ENCODE measurements at regions not wholly inside any gene's neighbourhood (a gene's known extent, or its start where the extent isn't known, plus 50 kb on each side); places are given as distances from the start of the nearest gene placed in this dataset.

DNA sequence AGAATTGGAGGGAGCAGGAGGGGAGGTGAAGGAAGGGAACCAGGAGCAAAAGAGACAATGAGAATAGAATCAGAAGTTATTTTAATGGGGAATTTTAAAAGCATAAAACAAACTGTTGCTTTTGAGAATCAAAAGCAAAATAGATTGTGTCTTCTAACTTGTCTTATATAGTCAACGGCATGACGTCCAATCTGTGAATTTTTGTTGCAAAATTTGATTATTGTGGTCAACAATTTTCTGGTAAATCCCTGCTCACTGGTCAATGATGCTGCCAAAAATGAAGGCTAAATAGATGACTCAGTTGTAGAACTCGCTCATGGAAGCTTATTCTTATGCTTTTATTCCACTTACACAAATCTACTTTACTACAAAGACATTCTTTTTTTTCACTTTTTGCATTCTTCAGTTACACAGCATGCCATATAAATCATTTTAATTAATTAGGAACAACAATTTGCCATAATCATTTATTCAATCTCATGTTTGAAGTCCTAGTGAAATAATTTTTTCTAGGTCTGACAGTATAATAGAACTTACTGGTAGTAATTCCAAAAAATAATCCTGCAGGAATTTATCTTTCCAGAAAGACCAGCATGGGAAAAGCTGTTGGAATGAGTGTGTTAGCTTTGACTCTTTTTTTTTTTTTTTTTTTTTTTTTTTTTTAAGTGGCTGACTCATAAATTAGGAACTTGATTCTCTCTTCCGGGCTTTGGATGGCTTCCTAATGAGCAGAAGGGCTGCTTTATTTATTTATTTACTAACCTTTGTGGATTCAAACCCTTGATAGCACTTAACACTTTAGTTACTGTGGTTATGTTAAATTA lies 256.9 kb downstream of the SPRY2 start:
- Mint-ChIP-seq H3K9me3 (ENCODE audit: unreplicated experiment) (no peaks in the 10 kb centered on the region), H3K27me3 (ENCODE audit: unreplicated experiment) (no peaks in the 10 kb centered on the region), H3K27ac (ENCODE audit: unreplicated experiment) (no peak overlapping the region), H3K36me3 (ENCODE audit: low read depth, unreplicated experiment) (no peaks in the 10 kb centered on the region), H3K4me1 (ENCODE audit: unreplicated experiment) (peaks cover 4% of the 10 kb centered on the region), H3K4me3 (ENCODE audit: unreplicated experiment) (no peak overlapping the region)
- TF ChIP-seq, protein P1, sequence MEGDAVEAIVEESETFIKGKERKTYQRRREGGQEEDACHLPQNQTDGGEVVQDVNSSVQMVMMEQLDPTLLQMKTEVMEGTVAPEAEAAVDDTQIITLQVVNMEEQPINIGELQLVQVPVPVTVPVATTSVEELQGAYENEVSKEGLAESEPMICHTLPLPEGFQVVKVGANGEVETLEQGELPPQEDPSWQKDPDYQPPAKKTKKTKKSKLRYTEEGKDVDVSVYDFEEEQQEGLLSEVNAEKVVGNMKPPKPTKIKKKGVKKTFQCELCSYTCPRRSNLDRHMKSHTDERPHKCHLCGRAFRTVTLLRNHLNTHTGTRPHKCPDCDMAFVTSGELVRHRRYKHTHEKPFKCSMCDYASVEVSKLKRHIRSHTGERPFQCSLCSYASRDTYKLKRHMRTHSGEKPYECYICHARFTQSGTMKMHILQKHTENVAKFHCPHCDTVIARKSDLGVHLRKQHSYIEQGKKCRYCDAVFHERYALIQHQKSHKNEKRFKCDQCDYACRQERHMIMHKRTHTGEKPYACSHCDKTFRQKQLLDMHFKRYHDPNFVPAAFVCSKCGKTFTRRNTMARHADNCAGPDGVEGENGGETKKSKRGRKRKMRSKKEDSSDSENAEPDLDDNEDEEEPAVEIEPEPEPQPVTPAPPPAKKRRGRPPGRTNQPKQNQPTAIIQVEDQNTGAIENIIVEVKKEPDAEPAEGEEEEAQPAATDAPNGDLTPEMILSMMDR (IDR thresholded peaks at IDR 0.05; ENCODE audit: unreplicated experiment), result no peak
- no peak for DNase-seq (ENCODE audit: low spot score)

DNA sequence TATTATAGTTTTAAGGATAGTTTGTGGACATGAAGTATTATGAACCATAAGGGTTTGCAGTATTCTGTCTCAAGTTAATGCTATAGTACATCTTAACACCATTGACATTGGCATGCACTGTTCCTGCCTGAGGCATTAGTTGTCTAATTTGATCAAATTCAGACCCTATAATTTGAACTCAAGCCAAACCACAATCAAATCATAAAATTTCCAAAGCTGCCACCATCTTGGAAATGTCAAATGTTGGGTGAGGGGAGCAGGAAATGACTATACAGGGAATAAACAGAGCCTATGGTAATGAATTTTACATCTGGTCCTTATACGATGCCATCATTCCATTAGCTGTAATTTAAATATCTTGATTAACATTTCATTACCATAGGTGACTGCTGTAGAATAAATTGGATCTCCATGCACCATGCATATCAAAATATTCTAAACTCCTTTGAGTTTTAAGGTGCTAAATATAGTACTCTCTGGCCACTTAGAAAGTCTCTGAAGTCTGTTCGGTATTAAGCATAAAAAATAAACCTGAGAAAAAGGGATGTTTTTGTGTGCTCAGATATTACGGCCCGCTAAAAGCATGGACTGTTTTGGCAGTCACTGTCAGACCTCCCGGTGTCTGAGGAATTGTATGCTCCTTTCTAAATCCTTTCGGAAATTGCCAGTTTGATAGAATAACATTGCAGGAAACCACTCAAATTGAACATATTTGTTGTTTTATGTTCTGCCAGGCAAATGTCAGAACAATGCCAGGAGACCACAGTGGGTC lies 257.7 kb downstream of the SPRY2 start:
- Mint-ChIP-seq H3K4me1 (ENCODE audit: unreplicated experiment) (peaks cover 4% of the 10 kb centered on the region), H3K27me3 (ENCODE audit: unreplicated experiment) (no peaks in the 10 kb centered on the region), H3K9me3 (ENCODE audit: unreplicated experiment) (no peaks in the 10 kb centered on the region), H3K36me3 (ENCODE audit: low read depth, unreplicated experiment) (no peaks in the 10 kb centered on the region), H3K4me3 (ENCODE audit: unreplicated experiment) (no peak overlapping the region), H3K27ac (ENCODE audit: unreplicated experiment) (no peak overlapping the region)
- DNase-seq (ENCODE audit: low spot score), result no peak
- TF ChIP-seq, protein P1 (IDR thresholded peaks at IDR 0.05; ENCODE audit: unreplicated experiment), result no peak

DNA sequence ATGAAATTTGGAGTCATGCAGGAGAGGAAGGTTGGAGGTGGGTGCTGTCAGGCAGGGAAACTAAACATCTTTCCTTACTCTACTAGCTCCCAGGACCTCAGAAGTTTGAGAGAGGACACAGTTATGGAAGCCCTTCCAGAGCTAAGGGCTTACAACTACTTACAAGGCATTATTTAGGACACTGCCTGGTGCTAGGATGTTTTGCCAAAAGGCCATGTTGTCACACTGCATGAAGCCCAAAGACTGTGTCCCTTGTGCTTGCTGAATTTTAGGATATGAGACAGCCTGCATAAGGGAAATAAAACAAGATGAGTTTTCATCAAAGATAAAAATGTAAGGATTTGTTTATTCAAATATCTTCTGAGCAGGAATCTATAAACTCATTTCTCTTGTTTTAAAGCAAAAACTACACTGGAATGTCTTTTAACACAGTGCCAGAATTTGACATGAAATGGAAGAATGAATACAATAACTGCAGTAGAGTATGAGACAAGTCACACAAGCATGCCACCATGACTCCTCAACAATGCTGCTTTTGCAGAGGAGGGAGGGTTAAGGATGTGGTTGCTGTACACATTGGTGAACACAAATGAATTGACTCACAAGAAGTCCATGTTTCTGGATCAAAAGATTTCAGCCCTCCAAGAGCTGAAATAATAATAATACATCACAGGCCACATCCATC lies 258.4 kb downstream of the SPRY2 start:
- DNase-seq (ENCODE audit: low spot score), result no peak
- no peak overlapping the region for H3K27ac Mint-ChIP-seq (ENCODE audit: unreplicated experiment)
- no peaks in the 10 kb centered on the region for H3K36me3 Mint-ChIP-seq (ENCODE audit: low read depth, unreplicated experiment)
- no peaks in the 10 kb centered on the region for H3K27me3 Mint-ChIP-seq (ENCODE audit: unreplicated experiment)
- H3K9me3 Mint-ChIP-seq (ENCODE audit: unreplicated experiment), result no peaks in the 10 kb centered on the region
- TF ChIP-seq, protein P1 (IDR thresholded peaks at IDR 0.05; ENCODE audit: unreplicated experiment), result no peak
- peaks cover 4% of the 10 kb centered on the region for H3K4me1 Mint-ChIP-seq (ENCODE audit: unreplicated experiment)
- H3K4me3 Mint-ChIP-seq (ENCODE audit: unreplicated experiment), result no peak overlapping the region

DNA sequence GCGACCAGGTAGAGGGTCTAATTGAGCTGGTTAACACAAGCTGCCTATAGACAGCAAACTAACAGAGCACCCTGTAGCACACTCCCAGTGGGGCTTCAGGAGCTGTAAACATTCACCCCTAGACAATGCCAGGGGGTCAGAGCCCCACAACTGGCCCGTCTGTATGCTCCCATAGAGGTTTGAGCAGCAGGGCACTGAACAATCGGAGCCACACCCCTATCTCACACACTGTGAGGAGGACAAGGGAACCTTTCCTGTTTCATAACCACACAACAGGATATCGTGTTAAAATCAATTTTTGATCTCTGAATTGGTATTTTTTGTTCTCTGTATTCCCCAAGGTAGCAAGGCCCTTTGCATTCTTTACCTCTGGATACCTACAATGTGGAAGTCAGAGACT lies 266.1 kb downstream of the SPRY2 start:
- Mint-ChIP-seq H3K9me3 (ENCODE audit: unreplicated experiment) (no peaks in the 10 kb centered on the region), H3K4me1 (ENCODE audit: unreplicated experiment) (no peaks in the 10 kb centered on the region), H3K27ac (ENCODE audit: unreplicated experiment) (no peak overlapping the region), H3K4me3 (ENCODE audit: unreplicated experiment) (no peak overlapping the region), H3K36me3 (ENCODE audit: low read depth, unreplicated experiment) (no peaks in the 10 kb centered on the region), H3K27me3 (ENCODE audit: unreplicated experiment) (no peaks in the 10 kb centered on the region)
- no peak for DNase-seq (ENCODE audit: low spot score)
- TF ChIP-seq, protein P1 (IDR thresholded peaks at IDR 0.05; ENCODE audit: unreplicated experiment), result no peak

All from endothelial cell (in vitro differentiated cells).